HG03354 (cell line): ENCODE measurements at regions not wholly inside any gene's neighbourhood (a gene's known extent, or its start where the extent isn't known, plus 50 kb on each side); places are given as distances from the start of the nearest gene placed in this dataset.

Experiments used
- ATAC-seq: cut with Tn5 transposase; IDR thresholded peaks from one replicate; pipeline ENCODE4 v1.9.1; 2021; ENCODE audit warnings: mild to moderate bottlenecking; ENCODE audit not compliant: unreplicated experiment, poor library complexity, severe bottlenecking

DNA sequence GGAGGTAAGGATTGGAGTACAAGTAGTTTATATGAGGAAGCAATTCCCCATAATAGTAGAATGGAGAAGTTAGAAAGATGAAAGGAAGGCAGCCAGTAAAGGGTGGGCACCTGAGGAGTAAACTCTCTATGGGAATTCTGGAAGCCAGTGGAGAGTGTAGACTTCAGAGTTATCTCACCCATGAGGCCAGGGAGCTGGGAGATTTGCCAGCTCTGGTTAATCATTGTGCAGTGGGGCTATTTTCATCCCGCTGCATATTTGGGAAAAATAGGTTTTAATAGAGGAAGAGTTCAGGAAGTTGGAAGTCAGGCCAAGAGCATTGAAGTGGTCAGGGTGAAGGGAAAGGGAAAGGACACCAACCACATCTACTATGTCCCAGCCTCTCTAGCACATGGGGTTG is 242.3 kb upstream of the BRINP1 start:
- ATAC-seq, result no peak

DNA sequence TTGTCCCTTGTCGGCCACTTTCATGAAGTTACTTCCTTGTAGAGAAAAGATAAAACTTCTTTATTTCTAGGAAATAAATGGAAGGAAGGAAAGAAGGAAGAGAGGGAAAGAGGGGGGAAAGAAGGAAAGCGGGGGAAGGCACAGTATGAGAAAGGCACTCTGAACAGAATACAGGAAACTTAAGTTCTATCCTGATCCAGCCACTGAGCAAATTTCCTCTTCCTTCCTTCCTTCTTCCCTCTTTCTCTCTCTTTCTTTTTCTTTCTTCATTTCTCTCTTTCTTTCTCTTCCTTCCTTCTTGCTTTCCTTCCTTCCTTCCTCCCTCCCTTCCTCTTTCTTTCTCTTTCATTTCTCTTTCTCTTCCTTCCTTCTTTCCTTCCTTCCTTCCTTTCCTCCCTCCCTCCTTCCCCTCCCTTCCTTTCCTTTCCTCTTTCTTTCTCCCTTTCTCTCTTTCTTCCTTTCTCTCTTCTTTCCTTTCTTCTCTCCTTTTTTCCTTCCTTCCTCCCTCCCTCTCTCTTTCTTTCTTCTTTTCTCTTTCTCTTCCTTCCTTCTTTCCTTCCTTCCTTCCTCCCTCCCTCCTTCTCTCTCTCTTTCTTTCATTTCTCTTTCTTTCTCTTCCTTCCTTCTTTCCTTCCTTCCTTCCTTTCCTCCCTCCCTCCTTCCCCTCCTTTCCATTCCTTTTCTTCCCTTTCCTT is 240.2 kb upstream of the BRINP1 start:
- ATAC-seq, result no peak

DNA sequence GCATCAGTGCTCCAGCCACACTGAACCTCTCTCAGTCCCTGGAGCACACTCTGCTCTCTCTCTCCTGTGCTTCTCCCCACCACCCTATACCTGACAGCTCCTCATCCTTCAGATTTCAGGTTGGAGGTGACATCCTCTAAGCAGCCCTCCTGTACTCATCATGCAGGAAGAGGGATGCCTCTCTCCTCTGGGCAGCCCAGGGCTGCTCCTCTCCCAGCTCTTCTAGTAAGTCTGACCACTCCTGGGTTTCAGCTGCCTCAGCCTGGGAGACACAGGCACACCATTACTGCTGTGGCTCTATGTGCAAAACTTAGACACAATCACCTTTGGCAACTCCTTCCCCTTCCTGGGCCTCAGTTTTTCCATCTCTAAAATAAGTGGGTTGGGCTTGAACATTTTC is 232.4 kb upstream of the BRINP1 start:
- ATAC-seq, result no peak

DNA sequence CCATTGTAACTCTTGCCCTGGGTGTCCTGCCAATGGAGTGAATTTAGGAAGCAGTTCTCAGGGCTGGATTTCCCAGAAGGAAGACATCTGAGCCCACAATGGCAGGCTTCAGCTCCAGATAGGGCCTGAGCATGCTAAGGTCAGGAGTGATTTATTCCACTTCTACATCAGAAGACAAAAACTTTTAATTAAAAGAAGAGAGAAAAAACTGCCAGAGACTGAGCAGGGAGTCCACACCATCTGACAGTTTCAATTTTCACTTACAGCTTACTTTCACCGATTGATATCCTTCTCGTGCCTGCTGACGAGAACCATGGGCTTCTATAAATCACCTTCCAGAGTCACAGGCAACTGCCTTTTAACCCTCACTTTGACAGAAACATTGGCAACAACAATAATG is 228.3 kb upstream of the BRINP1 start:
- ATAC-seq, result no peak

- ATAC-seq, result no peak
These were observed 227.5 kb upstream of the BRINP1 start for GRCh38 chr9:119596703-119597102.

DNA sequence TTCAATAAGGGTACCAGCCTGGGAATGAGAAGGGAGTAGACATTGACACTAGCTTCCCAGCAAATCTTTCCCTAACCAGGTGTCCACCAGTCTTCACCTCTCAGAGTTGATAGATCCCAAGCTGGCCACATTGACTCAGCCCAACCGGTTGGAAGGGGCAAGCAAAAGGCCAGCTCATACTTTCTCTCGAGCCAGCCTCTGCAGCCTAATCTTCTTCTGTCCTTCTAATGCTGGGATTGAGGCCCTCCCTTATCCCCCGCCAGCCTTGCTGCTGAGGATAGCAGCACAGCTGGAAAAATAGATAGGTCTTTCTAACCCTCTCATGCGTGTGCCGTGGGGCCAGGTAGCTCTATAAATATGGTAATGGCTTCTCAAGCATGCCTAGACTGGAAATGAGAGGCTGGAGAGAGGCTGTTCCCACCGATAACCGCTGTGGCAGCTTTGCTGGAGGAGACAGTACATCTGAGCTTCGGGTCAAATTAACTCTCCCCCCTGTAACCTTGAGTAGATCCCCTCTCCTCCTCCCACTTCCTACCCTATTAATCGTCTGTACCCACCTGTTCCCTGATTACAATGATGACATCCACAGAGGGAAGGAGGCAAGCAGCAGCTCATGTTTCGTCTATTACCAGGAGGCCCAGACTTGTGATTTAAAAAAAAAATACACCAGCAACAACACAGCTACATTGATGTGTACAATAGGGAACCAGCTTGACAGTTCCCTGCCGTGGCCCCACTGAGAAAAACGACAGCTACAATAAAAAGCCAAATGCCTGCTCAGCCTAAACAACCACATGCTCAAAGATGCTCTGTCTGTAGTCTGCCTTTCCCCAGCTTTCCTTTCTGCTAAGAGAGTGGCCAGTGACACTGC is 219.9 kb upstream of the BRINP1 start:
- ATAC-seq, result no peak

DNA sequence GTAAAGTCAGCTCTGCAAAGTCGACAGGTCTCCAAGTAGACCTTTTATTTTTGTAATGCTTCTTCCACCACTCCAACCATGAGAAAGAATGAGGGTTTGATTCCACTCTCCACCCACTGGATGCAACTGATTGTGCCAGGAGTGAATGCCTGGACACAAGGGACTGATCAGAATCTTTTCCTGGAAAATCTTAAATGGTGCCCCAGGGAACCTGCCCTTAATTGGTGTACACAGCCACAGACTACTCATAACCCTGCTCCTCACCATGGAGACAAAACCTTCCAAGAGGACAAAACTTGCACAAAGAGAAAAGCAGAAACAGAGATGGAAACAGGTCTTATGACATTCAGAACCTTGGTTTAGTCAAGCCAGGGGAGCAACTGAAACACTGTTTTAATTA is 208.6 kb upstream of the BRINP1 start:
- no peak for ATAC-seq

DNA sequence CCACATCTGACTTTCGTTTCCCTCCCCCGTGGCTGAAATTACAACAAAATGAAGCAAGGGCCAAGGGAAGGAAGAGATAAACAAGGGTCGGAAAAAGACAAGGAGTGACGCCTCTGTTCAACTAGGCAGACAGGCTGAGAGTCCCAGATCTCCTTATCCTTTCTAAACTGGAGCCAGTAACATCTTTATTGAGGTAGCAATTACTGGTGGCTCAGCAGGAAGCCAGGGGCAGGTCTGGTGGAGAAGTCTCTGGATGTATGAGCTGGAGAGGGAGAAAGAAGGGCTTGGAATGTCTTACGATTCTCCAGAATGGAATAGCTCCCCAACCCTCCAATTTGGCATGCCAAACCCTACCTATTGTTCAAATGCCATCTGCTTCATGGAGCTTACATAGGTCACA is 190.8 kb upstream of the BRINP1 start:
- ATAC-seq, result no peak

- no peak for ATAC-seq
These were observed 189.8 kb upstream of the BRINP1 start for GRCh38 chr9:119559056-119559455.

- ATAC-seq, result peak; percentile 99
These were observed 187.1 kb upstream of the BRINP1 start for GRCh38 chr9:119556129-119556875.

DNA sequence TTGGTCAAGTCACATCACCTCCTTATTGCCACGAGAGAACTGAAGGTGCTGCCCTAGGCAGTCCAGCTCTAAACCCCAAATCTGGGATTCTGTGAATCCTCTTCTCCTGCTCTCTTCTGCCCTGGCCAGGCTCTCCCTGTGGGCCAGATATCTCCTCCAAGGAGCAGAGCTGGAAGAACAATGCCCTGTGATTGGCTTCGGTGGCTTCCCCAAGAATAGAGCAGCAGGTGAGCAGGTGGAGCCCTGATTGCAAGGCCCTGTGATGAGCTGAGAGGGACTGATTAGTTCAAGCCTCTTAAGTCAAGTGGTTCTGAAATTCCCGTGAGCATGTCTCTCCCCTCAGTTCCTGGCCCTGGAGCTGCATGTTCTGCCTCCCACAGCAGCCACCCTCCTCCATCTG is 175.3 kb upstream of the BRINP1 start:
- no peak for ATAC-seq

DNA sequence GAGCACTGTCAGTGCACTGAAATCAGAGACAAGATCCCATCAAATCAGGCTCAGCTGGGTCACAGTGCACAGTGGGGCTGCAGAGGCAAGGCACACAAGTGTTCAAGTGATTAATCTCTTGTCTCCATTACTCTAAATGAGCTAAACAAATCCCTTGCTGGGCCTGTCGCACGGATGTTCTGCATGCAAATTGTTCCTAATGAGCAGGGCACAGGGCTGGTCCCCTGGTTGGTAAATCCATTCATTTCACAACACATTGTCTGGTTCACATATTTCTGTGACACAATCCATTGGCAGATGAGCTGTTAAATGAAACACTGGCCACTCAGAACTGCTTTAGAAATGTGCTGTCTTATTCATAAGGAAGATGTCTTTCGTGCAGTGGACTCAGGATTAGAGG is 167.9 kb upstream of the BRINP1 start:
- no peak for ATAC-seq

GRCh38 chr9:119533504-119533903 is 164.3 kb upstream of the BRINP1 start:
- ATAC-seq, result no peak

- ATAC-seq, result no peak
These were observed 157.5 kb upstream of the BRINP1 start for GRCh38 chr9:119526698-119527097.

GRCh38 chr9:119523508-119523907 is 154.3 kb upstream of the BRINP1 start:
- no peak for ATAC-seq

DNA sequence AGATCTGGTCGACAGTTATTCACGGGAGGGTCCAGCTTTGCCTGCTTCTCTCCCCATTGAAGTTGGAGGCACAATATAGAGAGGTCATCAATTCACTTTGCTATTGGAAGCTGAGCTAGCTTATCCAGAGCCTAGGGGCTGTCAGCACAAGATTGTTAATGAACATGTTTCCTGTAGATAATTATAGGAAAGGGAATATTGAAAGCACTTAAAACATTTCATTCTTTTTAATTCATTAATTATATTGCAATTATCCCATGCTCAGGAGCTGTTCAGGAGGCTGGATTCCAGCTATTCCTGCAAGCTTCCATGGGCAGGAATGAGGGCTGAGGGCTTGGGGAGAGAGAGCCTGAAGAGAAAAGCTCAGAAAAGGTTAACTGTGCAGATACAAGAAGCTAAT is 153.1 kb upstream of the BRINP1 start:
- ATAC-seq, result no peak

GRCh38 chr9:119509291-119509905 is 140.2 kb upstream of the BRINP1 start:
- ATAC-seq, result no peak

DNA sequence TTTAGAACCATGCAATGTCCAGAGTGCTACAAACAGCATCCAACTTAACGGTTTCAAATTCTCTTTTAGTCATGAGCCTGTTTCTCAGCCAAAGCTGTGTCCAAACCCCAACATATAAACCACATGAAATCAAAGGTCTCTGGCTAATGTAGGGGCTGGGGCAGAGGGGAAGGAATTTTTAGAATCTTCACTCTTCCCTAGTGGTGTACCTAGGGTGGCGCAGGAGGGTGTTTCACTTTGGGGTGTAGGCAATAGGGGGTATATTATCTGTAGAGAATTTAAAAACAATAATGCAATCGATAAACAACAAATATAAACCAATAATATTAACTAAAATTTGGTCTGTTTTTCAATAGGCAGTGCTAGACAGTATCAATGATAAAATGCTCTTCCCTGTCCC is 132.1 kb upstream of the BRINP1 start:
- no peak for ATAC-seq

- ATAC-seq, result no peak
These were observed 131.0 kb upstream of the BRINP1 start for GRCh38 chr9:119500072-119500771.
